GM06990 (cell line): ENCODE measurements at regions not wholly inside any gene's neighbourhood (a gene's known extent, or its start where the extent isn't known, plus 50 kb on each side); places are given as distances from the start of the nearest gene placed in this dataset.

Experiments
- DNase-seq: peaks from one replicate; pipeline ENCODE4 v3.0.0-alpha.2; 2011; ENCODE audit not compliant: insufficient read length; ENCODE audit errors: extremely low read depth
- H3K27me3 ChIP-seq: replicated peaks from 2 replicates; pipeline ENCODE4 v1.6.0; 2011; ENCODE audit warnings: low read length; ENCODE audit not compliant: control insufficient read depth, insufficient read depth
- H3K36me3 ChIP-seq: 2 replicates; pipeline ENCODE4 v1.5.1; 2011; ENCODE audit warnings: low read length; ENCODE audit not compliant: control insufficient read depth, insufficient read depth
- H3K4me3 ChIP-seq: replicated peaks from 2 replicates; pipeline ENCODE4 v1.5.1; 2011; ENCODE audit warnings: low read depth, mild to moderate bottlenecking, control low read depth, low read length
- CTCF ChIP-seq: IDR thresholded peaks from 2 replicates; pipeline ENCODE4 v1.5.1; 2011; ENCODE audit warnings: low read length, control low read depth, mild to moderate bottlenecking, inconsistent platforms; ENCODE audit not compliant: insufficient read depth, poor library complexity, severe bottlenecking

- Histone ChIP-seq H3K36me3 (no peaks in the 10 kb centered on the region), H3K27me3 (no peaks in the 10 kb centered on the region; the same call in 1 of the 2 replicates), H3K4me3 (no peak overlapping the region)
- TF ChIP-seq CTCF: no peak
- no peak for DNase-seq
Measured at GRCh38 chr6:156336733-156337132, 440.4 kb upstream of the ARID1B start.

DNA sequence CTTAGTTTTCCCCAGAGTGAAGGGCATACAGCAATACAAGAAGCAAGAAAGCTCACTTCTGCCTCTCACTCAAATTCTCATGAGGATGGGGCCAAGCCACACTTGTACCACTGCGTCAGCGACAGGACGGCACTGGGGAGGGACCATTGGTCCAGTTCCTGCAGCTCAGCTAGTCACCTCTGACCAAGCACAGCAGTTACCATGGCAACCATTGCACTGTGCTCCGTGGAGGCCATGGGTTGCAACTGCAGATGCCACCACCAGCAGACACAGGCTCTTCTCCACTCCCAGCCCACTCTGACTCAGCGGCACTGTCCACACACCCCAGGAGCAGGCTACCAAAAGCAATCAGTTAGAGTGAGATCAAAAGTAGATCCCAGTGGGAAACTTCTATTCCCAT lies 441.1 kb upstream of the ARID1B start:
- Histone ChIP-seq H3K36me3 (no peaks in the 10 kb centered on the region), H3K4me3 (no peak overlapping the region)
- DNase-seq: no peak

GRCh38 chr6:156334966-156335365 lies 442.2 kb upstream of the ARID1B start:
- Histone ChIP-seq H3K36me3 (no peaks in the 10 kb centered on the region), H3K4me3 (no peak overlapping the region), H3K27me3 (no peaks in the 10 kb centered on the region; the same call in 1 of the 2 replicates)
- DNase-seq: no peak
- no peak for TF ChIP-seq CTCF

More for the DNA sequence above, 441.1 kb upstream of the ARID1B start:
- TF ChIP-seq CTCF: no peak
- no peaks in the 10 kb centered on the region; the same call in 1 of the 2 replicates for H3K27me3 ChIP-seq

DNA sequence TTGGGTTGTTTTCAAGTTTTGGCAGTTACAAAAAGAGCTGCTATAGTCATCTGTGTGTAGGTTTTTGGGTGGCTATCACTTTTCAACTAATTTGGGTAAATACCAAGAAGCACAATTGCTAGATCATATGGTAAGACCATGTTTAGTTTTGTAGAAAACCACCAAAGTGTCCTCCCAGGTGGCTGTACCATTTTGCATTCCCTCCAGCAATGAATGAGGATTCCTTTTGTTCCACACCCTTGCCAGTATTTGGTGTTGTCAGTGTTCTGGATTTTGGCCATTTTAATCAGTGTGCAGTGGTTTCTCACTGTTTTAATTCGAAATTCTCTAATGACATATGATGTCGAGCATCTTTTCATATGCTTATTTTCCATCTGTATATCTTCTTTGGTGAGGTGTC lies 457.5 kb upstream of the ARID1B start:
- no peak overlapping the region for H3K4me3 ChIP-seq
- no peaks in the 10 kb centered on the region for H3K27me3 ChIP-seq
- H3K36me3 ChIP-seq: no peaks in the 10 kb centered on the region
- no peak for DNase-seq
- TF ChIP-seq CTCF: no peak

DNA sequence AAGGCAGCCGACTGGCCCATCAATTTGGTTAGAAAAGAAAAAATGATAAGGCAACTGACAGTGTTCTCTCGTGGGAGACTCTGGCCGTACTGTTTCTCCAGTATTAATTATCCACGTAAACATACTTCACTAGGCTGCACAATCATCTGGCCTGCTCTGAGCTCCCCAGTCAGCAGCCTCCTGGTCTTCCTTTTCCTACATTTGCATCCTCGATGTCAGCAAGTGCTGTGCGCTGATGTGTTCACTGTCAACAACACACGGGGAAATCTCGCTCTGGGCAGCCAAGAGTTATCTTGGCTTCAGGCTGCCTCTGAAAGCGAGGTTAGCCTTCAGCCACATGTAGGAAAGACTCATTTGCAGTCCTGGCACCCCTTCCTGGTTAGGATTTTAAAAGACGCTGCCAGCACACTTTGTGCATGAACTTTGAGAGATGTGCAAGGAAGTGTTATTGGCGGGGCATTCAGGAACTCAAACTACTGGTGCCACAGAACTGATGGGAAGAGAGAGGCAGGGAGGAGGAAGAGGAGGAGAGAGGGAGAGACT lies 460.5 kb upstream of the ARID1B start:
- DNase-seq: no peak
- Histone ChIP-seq H3K27me3 (no peaks in the 10 kb centered on the region), H3K36me3 (no peaks in the 10 kb centered on the region), H3K4me3 (no peak overlapping the region)
- TF ChIP-seq CTCF: no peak

DNA sequence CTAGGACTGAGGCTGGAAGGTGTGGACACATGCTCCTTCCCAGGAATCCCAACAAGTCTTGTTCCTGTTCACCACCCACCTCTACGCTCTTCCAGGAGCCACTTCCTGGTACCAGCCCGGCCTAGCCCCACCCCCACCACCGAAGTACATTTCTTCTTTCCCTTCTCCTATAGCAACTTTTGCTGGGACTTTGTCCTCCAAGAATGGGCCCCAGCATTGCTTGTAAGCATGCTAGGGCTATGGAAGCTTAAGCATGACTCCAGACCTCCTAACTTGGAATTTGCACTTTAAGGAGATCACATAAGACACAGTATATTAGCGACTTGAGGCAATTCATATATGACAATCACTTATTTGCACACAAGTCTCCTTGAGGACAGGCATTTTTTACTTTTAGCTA lies 462.0 kb upstream of the ARID1B start:
- DNase-seq: no peak
- Histone ChIP-seq H3K27me3 (no peaks in the 10 kb centered on the region), H3K4me3 (no peak overlapping the region), H3K36me3 (no peaks in the 10 kb centered on the region)
- TF ChIP-seq CTCF: no peak
